Hepatocyte (in vitro differentiated cells): ENCODE measurements at regions not wholly inside any gene's neighbourhood (a gene's known extent, or its start where the extent isn't known, plus 50 kb on each side); places are given as distances from the start of the nearest gene placed in this dataset.

Experiments used
- CTCF ChIP-seq: fragments of 200-600 bp; sonication (generic); IDR thresholded peaks from 2 replicates; pipeline ENCODE4 v1.5.1; 2016; ENCODE audit warnings: antibody characterized with exemption, mild to moderate bottlenecking; ENCODE audit not compliant: poor library complexity
- EZH2 ChIP-seq: fragments of 200-600 bp; sonication (generic); IDR thresholded peaks from 2 replicates; pipeline ENCODE4 v1.6.1; 2016; ENCODE audit warnings: antibody characterized with exemption, mild to moderate bottlenecking, borderline replicate concordance

- TF ChIP-seq CTCF = no peak
- TF ChIP-seq EZH2 = no peak
Observed at GRCh38 chr2:149924028-149924427, 336.5 kb upstream of the MMADHC start.
